ENCODE measurements at regions not wholly inside any gene's neighbourhood (a gene's known extent, or its start where the extent isn't known, plus 50 kb on each side); places are given as distances from the start of the nearest gene placed in this dataset.

DNA sequence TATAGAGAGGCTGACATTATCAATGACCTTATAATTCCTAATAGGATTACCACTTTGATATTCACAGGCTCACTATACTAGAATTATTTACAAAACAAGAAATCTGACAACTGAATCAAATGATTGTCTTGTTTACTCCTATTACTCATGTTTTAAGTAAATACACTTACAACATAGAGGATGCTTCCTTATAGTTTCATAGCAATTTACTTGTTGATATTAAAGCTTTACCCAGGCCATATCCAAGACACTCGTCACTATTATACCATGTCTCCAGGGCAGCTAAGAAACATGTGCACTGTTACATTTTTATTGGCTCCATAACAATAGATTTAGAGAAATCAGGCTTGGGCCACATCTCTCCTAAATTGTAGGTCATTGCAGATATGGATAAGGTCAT, 276.9 kb downstream of the HGF start:
- Histone ChIP-seq H2BK5ac (ENCODE audit: low read depth, low read length, poor library complexity) (no peak overlapping the region), H3K36me3 (ENCODE audit: control insufficient read depth in 1 of 2, insufficient read depth in 2 of 2, low read length in 2 of 2) (no peaks in the 10 kb centered on the region), H3K18ac (ENCODE audit: low read length) (no peak overlapping the region), H3K27ac (ENCODE audit: low read depth, low read length) (no peak overlapping the region), H3K14ac (ENCODE audit: low read length) (no peak overlapping the region), H3K27me3 (ENCODE audit: insufficient read depth, low read length) (no peaks in the 10 kb centered on the region), H3K4ac (ENCODE audit: low read depth, low read length) (no peak overlapping the region), H3K79me1 (ENCODE audit: low read length) (no peaks in the 10 kb centered on the region), H3K9me3 (ENCODE audit: insufficient read depth, low read depth, low read length) (no peaks in the 10 kb centered on the region), H4K12ac (ENCODE audit: low read depth, low read length) (no peak overlapping the region), H4K91ac (ENCODE audit: low read depth, low read length) (no peak overlapping the region), H2BK12ac (ENCODE audit: low read length) (no peak overlapping the region), H2BK120ac (ENCODE audit: insufficient read depth, low read length, poor library complexity) (no peak overlapping the region), H3K23ac (ENCODE audit: low read length) (no peak overlapping the region), H3K4me3 (ENCODE audit: low read depth, low read length) (no peak overlapping the region), H3K4me2 (ENCODE audit: low read length) (no peak overlapping the region), H4K8ac (ENCODE audit: low read depth, low read length) (no peak overlapping the region), H2AK5ac (ENCODE audit: low read length) (no peak overlapping the region), H3K79me2 (ENCODE audit: control insufficient read depth, insufficient read depth, low read length, poor library complexity) (no peaks in the 10 kb centered on the region), H2AFZ (ENCODE audit: insufficient read depth, low read length, poor library complexity) (no peak overlapping the region), H3K4me1 (ENCODE audit: control insufficient read depth in 1 of 2, insufficient read depth in 2 of 2, low read length in 2 of 2) (no peaks in the 10 kb centered on the region), H3K9ac (ENCODE audit: low read length) (no peak overlapping the region)
- WGBS (ENCODE audit: extremely low coverage, insufficient coverage, insufficient read length): no CpG with 5 or more reads among the region's 1 CpG
- no peak for DNase-seq

DNA sequence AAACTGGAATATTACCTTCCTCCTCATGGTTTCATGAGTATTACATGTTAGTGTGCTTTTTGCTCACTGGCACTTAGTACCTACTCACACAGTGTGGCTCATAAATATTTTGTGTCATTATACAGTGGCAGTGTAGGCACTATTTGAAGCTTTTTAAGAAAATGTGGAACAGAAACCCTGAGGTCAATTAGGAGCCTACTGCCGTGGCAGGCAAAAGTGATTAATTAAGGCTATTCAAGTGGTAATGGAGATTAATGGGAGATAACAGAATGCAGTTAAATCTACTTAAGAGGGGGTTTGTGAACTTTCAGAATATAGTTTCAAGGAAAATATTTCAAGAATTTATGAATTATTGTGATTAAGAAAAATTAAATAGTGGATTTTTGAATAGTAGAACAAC, 277.6 kb downstream of the HGF start:
- H3K14ac ChIP-seq (ENCODE audit: low read length): no peak overlapping the region
- no peak overlapping the region for H4K91ac ChIP-seq (ENCODE audit: low read depth, low read length)
- H4K8ac ChIP-seq (ENCODE audit: low read depth, low read length): no peak overlapping the region
- no peak overlapping the region for H3K4ac ChIP-seq (ENCODE audit: low read depth, low read length)
- H3K4me3 ChIP-seq (ENCODE audit: low read depth, low read length): no peak overlapping the region
- H3K36me3 ChIP-seq (ENCODE audit: control insufficient read depth in 1 of 2, insufficient read depth in 2 of 2, low read length in 2 of 2): no peaks in the 10 kb centered on the region
- no peak overlapping the region for H3K4me2 ChIP-seq (ENCODE audit: low read length)
- H4K12ac ChIP-seq (ENCODE audit: low read depth, low read length): no peak overlapping the region
- no peaks in the 10 kb centered on the region for H3K79me2 ChIP-seq (ENCODE audit: control insufficient read depth, insufficient read depth, low read length, poor library complexity)
- H3K4me1 ChIP-seq (ENCODE audit: control insufficient read depth in 1 of 2, insufficient read depth in 2 of 2, low read length in 2 of 2): no peaks in the 10 kb centered on the region
- H3K18ac ChIP-seq (ENCODE audit: low read length): no peak overlapping the region
- no peak overlapping the region for H2BK120ac ChIP-seq (ENCODE audit: insufficient read depth, low read length, poor library complexity)
- no peak overlapping the region for H2BK12ac ChIP-seq (ENCODE audit: low read length)
- H3K27ac ChIP-seq (ENCODE audit: low read depth, low read length): no peak overlapping the region
- H3K9me3 ChIP-seq (ENCODE audit: insufficient read depth, low read depth, low read length): no peaks in the 10 kb centered on the region
- H2AK5ac ChIP-seq (ENCODE audit: low read length): no peak overlapping the region
- H3K23ac ChIP-seq (ENCODE audit: low read length): no peak overlapping the region
- H3K9ac ChIP-seq (ENCODE audit: low read length): no peak overlapping the region
- no peak overlapping the region for H2BK5ac ChIP-seq (ENCODE audit: low read depth, low read length, poor library complexity)
- H2AFZ ChIP-seq (ENCODE audit: insufficient read depth, low read length, poor library complexity): no peak overlapping the region
- no peak for DNase-seq
- no CpG with 5 or more reads among the region's 1 CpG for WGBS (ENCODE audit: extremely low coverage, insufficient coverage, insufficient read length)
- H3K27me3 ChIP-seq (ENCODE audit: insufficient read depth, low read length): no peaks in the 10 kb centered on the region
- no peaks in the 10 kb centered on the region for H3K79me1 ChIP-seq (ENCODE audit: low read length)

DNA sequence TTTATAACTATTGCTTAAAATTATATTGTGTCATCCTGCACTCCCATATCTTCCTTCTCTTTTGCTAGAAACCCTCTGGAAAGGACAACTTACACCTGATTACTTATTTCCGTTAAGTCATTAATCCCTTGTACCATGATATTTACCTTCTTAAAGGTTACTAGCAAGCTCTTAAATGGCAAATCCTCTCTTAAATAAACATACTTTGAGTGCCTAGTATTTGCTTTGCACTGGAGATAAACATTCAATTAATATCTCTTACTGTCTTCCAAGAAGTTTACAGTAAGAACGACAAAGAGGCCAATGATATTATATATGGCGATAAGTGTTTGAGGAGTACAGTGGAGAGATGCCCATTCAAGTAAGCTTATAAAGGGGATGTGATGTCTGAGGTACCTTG, 278.3 kb downstream of the HGF start:
- Histone ChIP-seq H3K9me3 (ENCODE audit: insufficient read depth, low read depth, low read length) (no peaks in the 10 kb centered on the region), H2BK120ac (ENCODE audit: insufficient read depth, low read length, poor library complexity) (no peak overlapping the region), H4K8ac (ENCODE audit: low read depth, low read length) (no peak overlapping the region), H2BK5ac (ENCODE audit: low read depth, low read length, poor library complexity) (no peak overlapping the region), H3K18ac (ENCODE audit: low read length) (no peak overlapping the region), H3K79me2 (ENCODE audit: control insufficient read depth, insufficient read depth, low read length, poor library complexity) (no peaks in the 10 kb centered on the region), H3K14ac (ENCODE audit: low read length) (no peak overlapping the region), H2AFZ (ENCODE audit: insufficient read depth, low read length, poor library complexity) (no peak overlapping the region), H4K12ac (ENCODE audit: low read depth, low read length) (no peak overlapping the region), H3K4me1 (ENCODE audit: control insufficient read depth in 1 of 2, insufficient read depth in 2 of 2, low read length in 2 of 2) (no peaks in the 10 kb centered on the region), H3K79me1 (ENCODE audit: low read length) (no peaks in the 10 kb centered on the region), H3K9ac (ENCODE audit: low read length) (no peak overlapping the region), H3K27me3 (ENCODE audit: insufficient read depth, low read length) (no peaks in the 10 kb centered on the region), H3K36me3 (ENCODE audit: control insufficient read depth in 1 of 2, insufficient read depth in 2 of 2, low read length in 2 of 2) (no peaks in the 10 kb centered on the region), H2AK5ac (ENCODE audit: low read length) (no peak overlapping the region), H3K4ac (ENCODE audit: low read depth, low read length) (no peak overlapping the region), H4K91ac (ENCODE audit: low read depth, low read length) (no peak overlapping the region), H2BK12ac (ENCODE audit: low read length) (no peak overlapping the region), H3K27ac (ENCODE audit: low read depth, low read length) (no peak overlapping the region), H3K23ac (ENCODE audit: low read length) (no peak overlapping the region), H3K4me2 (ENCODE audit: low read length) (no peak overlapping the region), H3K4me3 (ENCODE audit: low read depth, low read length) (no peak overlapping the region)
- WGBS (ENCODE audit: extremely low coverage, insufficient coverage, insufficient read length): no CpG with 5 or more reads among the region's 3 CpGs
- DNase-seq: no peak

DNA sequence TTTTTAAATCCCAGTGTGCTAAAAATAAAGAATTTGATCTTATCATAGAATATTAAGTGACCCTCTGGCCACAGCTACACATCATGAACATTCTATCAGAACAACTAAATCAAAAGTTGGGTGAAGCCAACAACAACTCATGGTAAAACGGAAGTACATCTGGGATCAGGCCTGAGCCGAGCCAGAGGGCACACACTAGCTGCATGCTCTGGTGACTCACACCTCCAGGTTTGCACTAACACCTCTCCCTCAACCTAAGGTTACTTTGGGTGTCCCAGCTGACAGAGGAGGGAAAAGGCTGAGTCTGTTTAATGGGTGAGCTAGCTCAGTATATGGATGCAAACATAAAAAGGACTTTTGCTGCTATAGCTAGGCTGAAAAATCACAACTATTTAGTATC, 281.6 kb downstream of the HGF start:
- peaks cover 2% of the 10 kb centered on the region for H3K9me3 ChIP-seq (ENCODE audit: insufficient read depth, low read depth, low read length)
- no CpG with 5 or more reads among the region's 2 CpGs for WGBS (ENCODE audit: extremely low coverage, insufficient coverage, insufficient read length)
- H3K9ac ChIP-seq (ENCODE audit: low read length): no peak overlapping the region
- no peaks in the 10 kb centered on the region for H3K79me1 ChIP-seq (ENCODE audit: low read length)
- H3K27me3 ChIP-seq (ENCODE audit: insufficient read depth, low read length): no peaks in the 10 kb centered on the region
- no peak overlapping the region for H3K4me2 ChIP-seq (ENCODE audit: low read length)
- H4K91ac ChIP-seq (ENCODE audit: low read depth, low read length): no peak overlapping the region
- H3K14ac ChIP-seq (ENCODE audit: low read length): no peak overlapping the region
- H3K4me1 ChIP-seq (ENCODE audit: control insufficient read depth in 1 of 2, insufficient read depth in 2 of 2, low read length in 2 of 2): no peaks in the 10 kb centered on the region
- H2BK5ac ChIP-seq (ENCODE audit: low read depth, low read length, poor library complexity): no peak overlapping the region
- no peak for DNase-seq
- H3K4ac ChIP-seq (ENCODE audit: low read depth, low read length): no peak overlapping the region
- H3K18ac ChIP-seq (ENCODE audit: low read length): no peak overlapping the region
- no peak overlapping the region for H2AK5ac ChIP-seq (ENCODE audit: low read length)
- H2BK120ac ChIP-seq (ENCODE audit: insufficient read depth, low read length, poor library complexity): no peak overlapping the region
- no peak overlapping the region for H2BK12ac ChIP-seq (ENCODE audit: low read length)
- H3K36me3 ChIP-seq (ENCODE audit: control insufficient read depth in 1 of 2, insufficient read depth in 2 of 2, low read length in 2 of 2): no peaks in the 10 kb centered on the region
- H3K79me2 ChIP-seq (ENCODE audit: control insufficient read depth, insufficient read depth, low read length, poor library complexity): no peaks in the 10 kb centered on the region
- H4K8ac ChIP-seq (ENCODE audit: low read depth, low read length): no peak overlapping the region
- no peak overlapping the region for H3K23ac ChIP-seq (ENCODE audit: low read length)
- no peak overlapping the region for H3K4me3 ChIP-seq (ENCODE audit: low read depth, low read length)
- no peak overlapping the region for H2AFZ ChIP-seq (ENCODE audit: insufficient read depth, low read length, poor library complexity)
- no peak overlapping the region for H4K12ac ChIP-seq (ENCODE audit: low read depth, low read length)
- no peak overlapping the region for H3K27ac ChIP-seq (ENCODE audit: low read depth, low read length)
